ENCODE measurements at regions not wholly inside any gene's neighbourhood (a gene's known extent, or its start where the extent isn't known, plus 50 kb on each side); places are given as distances from the start of the nearest gene placed in this dataset.

DNA sequence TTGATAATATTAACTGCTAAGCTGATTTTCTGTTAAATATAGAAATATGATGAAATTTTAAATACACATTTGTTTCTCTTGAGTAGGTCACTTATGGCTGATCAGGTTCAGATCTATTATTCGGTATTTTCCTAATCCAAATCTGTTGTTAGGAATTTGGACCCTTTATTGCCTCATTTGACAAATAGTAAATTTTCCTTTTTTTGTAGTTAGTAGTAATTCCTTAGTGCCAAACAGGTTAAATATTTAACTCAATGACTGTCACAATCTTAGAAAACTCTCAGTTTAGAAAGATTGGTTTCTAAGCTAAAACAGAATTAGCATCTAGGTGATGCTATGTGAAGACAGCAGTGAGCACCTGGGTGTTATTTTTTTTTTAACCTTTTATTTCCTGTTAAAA lies 1598.9 kb downstream of the KHDRBS2 start:
- H3K9ac ChIP-seq (ENCODE audit: insufficient read depth in 1 of 2, low read depth in 2 of 2, low read length in 2 of 2), result no peak overlapping the region
- H3K4me1 ChIP-seq (replicated peaks in 1 of 2; ENCODE audit: control insufficient read depth in 2 of 2, insufficient read depth in 2 of 2, low read length in 2 of 2), result no peaks in the 10 kb centered on the region
- no peaks in the 10 kb centered on the region for H3K27me3 ChIP-seq (ENCODE audit: control insufficient read depth in 2 of 2, insufficient read depth in 2 of 2, low read length in 2 of 2)
- H3K79me2 ChIP-seq (ENCODE audit: control insufficient read depth, insufficient read depth, low read length), result no peaks in the 10 kb centered on the region
- ChIA-PET POLR2A (no interaction called here), CTCF (ENCODE audit: low intra/inter-chr PET ratio) (no interaction called here)
- no TSS peak for BruUV-seq (replicated peaks)
- no peak overlapping the region for H3K4me2 ChIP-seq (ENCODE audit: insufficient read depth, low read length)
- no peak for ATAC-seq
- in situ Hi-C loops (cut with MboI) (no loop called here), intact Hi-C loops (cut with micrococcal nuclease) (no loop called here)
- no peak overlapping the region for H3K27ac ChIP-seq (ENCODE audit: extremely low read depth, low read depth, low read length)
- H3K9me1 ChIP-seq (ENCODE audit: control insufficient read depth, insufficient read depth, low read length), result no peaks in the 10 kb centered on the region
- no peaks in the 10 kb centered on the region; the same call in 1 of the 2 replicates for H3K9me3 ChIP-seq (replicated peaks; ENCODE audit: control insufficient read depth, insufficient read depth, low read depth, low read length)
- FAIRE-seq, result no peak
- H3K36me3 ChIP-seq (ENCODE audit: control insufficient read depth, insufficient read depth, low read length), result no peaks in the 10 kb centered on the region
- no peak overlapping the region for H2AFZ ChIP-seq (ENCODE audit: low read depth, low read length)
- no peak for DNase-seq (ENCODE audit: extremely low read depth in 1 of 4, low spot score in 3 of 4)
- no peak overlapping the region for H3K4me3 ChIP-seq
- H4K20me1 ChIP-seq (replicated peaks; ENCODE audit: control insufficient read depth, insufficient read depth, low read length), result no peaks in the 10 kb centered on the region
- 0% methylated on average over 1 of the region's 1 CpG for WGBS (ENCODE audit: insufficient coverage, low coverage, missing lambda C conversion rate)
- TF ChIP-seq ZFX (CRISPR knock-in tag; IDR thresholded peaks at IDR 0.05), result no peak
- no peak for TF ChIP-seq RFX5 (IDR thresholded peaks at IDR 0.05; ENCODE audit: low read depth, low read length)
- TF ChIP-seq SREBF2 (CRISPR knock-in tag; IDR thresholded peaks at IDR 0.05), result no peak
- TF ChIP-seq MCM3 (IDR thresholded peaks at IDR 0.05), result no peak
- TF ChIP-seq SRSF9 (IDR thresholded peaks at IDR 0.05; ENCODE audit: borderline replicate concordance, low read depth, low read length), result no peak
- no peak for TF ChIP-seq ZNF347 (CRISPR knock-in tag; IDR thresholded peaks at IDR 0.05; ENCODE audit: low read depth)
- TF ChIP-seq CBX8 (IDR thresholded peaks at IDR 0.05; ENCODE audit: borderline replicate concordance, extremely low read depth, low read depth, low read length, poor library complexity, severe bottlenecking), result no peak
- no peak for TF ChIP-seq ERF (CRISPR knock-in tag; IDR thresholded peaks at IDR 0.05)
- TF ChIP-seq, protein P1, sequence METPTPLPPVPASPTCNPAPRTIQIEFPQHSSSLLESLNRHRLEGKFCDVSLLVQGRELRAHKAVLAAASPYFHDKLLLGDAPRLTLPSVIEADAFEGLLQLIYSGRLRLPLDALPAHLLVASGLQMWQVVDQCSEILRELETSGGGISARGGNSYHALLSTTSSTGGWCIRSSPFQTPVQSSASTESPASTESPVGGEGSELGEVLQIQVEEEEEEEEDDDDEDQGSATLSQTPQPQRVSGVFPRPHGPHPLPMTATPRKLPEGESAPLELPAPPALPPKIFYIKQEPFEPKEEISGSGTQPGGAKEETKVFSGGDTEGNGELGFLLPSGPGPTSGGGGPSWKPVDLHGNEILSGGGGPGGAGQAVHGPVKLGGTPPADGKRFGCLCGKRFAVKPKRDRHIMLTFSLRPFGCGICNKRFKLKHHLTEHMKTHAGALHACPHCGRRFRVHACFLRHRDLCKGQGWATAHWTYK (CRISPR knock-in tag; IDR thresholded peaks at IDR 0.05), result no peak
- TF ChIP-seq EWSR1 (IDR thresholded peaks at IDR 0.05; ENCODE audit: borderline replicate concordance, low read depth, partially characterized antibody), result no peak
- TF ChIP-seq, protein P2, sequence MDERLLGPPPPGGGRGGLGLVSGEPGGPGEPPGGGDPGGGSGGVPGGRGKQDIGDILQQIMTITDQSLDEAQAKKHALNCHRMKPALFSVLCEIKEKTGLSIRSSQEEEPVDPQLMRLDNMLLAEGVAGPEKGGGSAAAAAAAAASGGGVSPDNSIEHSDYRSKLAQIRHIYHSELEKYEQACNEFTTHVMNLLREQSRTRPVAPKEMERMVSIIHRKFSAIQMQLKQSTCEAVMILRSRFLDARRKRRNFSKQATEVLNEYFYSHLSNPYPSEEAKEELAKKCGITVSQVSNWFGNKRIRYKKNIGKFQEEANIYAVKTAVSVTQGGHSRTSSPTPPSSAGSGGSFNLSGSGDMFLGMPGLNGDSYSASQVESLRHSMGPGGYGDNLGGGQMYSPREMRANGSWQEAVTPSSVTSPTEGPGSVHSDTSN (CRISPR knock-in tag; IDR thresholded peaks at IDR 0.05; ENCODE audit: low read depth), result no peak
- TF ChIP-seq, protein P2 (tag; conservative IDR thresholded peaks at IDR 0.05; ENCODE audit: low read depth), result no peak
- TF ChIP-seq, protein P3, sequence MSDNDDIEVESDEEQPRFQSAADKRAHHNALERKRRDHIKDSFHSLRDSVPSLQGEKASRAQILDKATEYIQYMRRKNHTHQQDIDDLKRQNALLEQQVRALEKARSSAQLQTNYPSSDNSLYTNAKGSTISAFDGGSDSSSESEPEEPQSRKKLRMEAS (CRISPR knock-in tag; IDR thresholded peaks at IDR 0.05), result no peak
- no peak for TF ChIP-seq KLF6 (CRISPR knock-in tag; IDR thresholded peaks at IDR 0.05; ENCODE audit: borderline replicate concordance)
- no peak for TF ChIP-seq SMAD4 (CRISPR knock-in tag; conservative IDR thresholded peaks at IDR 0.05)
- TF ChIP-seq MYBL2 (IDR thresholded peaks at IDR 0.05; ENCODE audit: low read depth), result no peak
- TF ChIP-seq MYBL2 (CRISPR knock-in tag; IDR thresholded peaks at IDR 0.05; ENCODE audit: borderline replicate concordance), result no peak
- TF ChIP-seq, protein P4, sequence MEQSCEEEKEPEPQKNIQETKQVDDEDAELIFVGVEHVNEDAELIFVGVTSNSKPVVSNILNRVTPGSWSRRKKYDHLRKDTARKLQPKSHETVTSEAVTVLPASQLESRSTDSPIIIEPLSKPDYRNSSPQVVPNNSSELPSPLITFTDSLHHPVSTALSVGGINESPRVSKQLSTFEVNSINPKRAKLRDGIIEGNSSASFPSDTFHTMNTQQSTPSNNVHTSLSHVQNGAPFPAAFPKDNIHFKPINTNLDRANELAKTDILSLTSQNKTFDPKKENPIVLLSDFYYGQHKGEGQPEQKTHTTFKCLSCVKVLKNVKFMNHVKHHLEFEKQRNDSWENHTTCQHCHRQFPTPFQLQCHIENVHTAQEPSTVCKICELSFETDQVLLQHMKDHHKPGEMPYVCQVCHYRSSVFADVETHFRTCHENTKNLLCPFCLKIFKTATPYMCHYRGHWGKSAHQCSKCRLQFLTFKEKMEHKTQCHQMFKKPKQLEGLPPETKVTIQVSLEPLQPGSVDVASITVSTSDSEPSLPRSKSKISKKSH (CRISPR knock-in tag; IDR thresholded peaks at IDR 0.05), result no peak
